ENCODE measurements at regions not wholly inside any gene's neighbourhood (a gene's known extent, or its start where the extent isn't known, plus 50 kb on each side); places are given as distances from the start of the nearest gene placed in this dataset.

DNA sequence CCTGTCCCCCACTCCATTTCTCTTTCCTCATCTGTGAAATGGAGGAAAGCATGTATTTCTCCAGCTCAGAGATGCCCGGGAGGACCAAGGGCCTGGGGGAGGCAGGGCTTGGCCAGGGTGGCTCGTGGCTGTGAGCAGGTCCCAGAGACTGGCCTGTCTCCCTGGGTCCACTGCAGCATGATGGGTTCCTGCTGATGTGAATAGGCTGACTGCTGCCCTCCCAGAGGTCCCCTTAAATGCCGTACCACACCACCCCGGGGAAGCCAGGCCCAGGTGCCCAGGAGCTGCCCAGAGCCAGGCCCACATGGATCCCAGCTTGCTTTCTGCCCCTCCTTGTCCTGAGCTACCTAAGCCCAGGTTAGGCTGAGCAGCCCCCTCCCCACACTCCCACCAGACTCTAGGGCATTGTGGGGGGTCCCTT lies 158.2 kb upstream of the C14orf180 start:
- no peaks in the 10 kb centered on the region; the same call in none of the 2 replicates for H3K27me3 ChIP-seq (replicated peaks; ENCODE audit: control insufficient read depth, insufficient read depth, low read length)
- CTCF ChIA-PET, result no interaction called here
- no peaks in the 10 kb centered on the region for H3K9me3 Mint-ChIP-seq (ENCODE audit: unreplicated experiment)

DNA sequence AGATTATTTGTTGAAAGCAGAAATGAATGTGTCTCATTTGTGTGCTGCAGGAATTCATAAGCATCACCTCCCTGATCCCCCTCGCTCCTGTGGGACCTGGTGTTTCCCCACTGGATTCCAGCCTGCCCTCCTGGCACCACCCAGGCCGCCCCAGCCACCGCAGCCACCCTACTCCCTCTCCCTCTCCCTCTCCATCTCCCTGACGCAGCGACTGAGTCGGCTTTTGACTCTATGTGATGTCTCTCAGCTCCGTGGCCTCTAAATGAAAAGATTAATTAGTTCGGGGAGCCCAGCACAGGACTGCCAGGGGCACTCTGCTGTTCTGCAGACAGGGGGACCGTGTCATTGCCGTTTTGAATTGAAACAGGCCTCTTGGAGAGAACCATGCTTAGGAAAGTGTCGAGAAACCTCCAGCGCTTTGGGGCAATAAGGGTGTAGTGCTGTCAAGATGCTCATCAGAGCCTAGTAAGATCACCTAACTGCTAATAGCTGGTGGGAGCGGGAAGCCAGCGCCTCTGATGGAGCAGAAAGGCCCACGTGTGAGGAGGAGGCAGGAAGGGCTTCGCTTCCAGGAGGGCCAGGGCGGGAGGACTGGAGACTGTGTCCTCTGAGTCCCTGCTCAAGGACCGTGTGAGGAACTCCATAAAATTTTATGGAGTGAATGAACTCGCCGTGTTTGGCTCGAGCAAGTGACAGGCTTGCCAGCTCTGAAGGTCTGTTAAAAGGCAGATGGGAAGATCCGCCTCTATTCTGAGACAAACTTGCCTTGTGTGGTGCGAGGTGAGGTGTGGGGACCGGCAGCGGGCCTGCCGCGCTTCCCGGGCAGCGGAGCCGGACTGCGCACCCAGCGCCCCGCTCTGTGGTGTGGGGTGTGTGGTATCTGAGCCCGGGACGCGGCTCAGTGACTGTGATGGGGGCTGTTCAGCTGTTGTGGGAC lies 157.4 kb upstream of the C14orf180 start:
- Histone ChIP-seq H3K4me1 (no peaks in the 10 kb centered on the region), H3K9me3 (no peaks in the 10 kb centered on the region), H3K36me3 (ENCODE audit: control insufficient read depth, insufficient read depth, low read length) (no peaks in the 10 kb centered on the region), H3K27me3 (replicated peaks; ENCODE audit: control insufficient read depth, insufficient read depth, low read length) (no peaks in the 10 kb centered on the region; the same call in none of the 2 replicates), H3K4me3 (ENCODE audit: low read depth, low read length) (no peak overlapping the region)
- TF ChIP-seq, protein P1, sequence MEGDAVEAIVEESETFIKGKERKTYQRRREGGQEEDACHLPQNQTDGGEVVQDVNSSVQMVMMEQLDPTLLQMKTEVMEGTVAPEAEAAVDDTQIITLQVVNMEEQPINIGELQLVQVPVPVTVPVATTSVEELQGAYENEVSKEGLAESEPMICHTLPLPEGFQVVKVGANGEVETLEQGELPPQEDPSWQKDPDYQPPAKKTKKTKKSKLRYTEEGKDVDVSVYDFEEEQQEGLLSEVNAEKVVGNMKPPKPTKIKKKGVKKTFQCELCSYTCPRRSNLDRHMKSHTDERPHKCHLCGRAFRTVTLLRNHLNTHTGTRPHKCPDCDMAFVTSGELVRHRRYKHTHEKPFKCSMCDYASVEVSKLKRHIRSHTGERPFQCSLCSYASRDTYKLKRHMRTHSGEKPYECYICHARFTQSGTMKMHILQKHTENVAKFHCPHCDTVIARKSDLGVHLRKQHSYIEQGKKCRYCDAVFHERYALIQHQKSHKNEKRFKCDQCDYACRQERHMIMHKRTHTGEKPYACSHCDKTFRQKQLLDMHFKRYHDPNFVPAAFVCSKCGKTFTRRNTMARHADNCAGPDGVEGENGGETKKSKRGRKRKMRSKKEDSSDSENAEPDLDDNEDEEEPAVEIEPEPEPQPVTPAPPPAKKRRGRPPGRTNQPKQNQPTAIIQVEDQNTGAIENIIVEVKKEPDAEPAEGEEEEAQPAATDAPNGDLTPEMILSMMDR (IDR thresholded peaks at IDR 0.05; ENCODE audit: insufficient read depth in 1 of 2, low read depth in 1 of 2, low read length in 1 of 2, severe bottlenecking in 1 of 2, unreplicated experiment in 1 of 2), result no peak
- Mint-ChIP-seq H3K9me3 (ENCODE audit: unreplicated experiment) (no peaks in the 10 kb centered on the region), H3K27ac (ENCODE audit: unreplicated experiment) (no peak overlapping the region), H3K4me1 (ENCODE audit: low read depth, unreplicated experiment) (no peaks in the 10 kb centered on the region), H3K36me3 (ENCODE audit: insufficient read depth, unreplicated experiment) (no peaks in the 10 kb centered on the region), H3K27me3 (ENCODE audit: insufficient read depth, unreplicated experiment) (peaks cover 15% of the 10 kb centered on the region), H3K4me3 (ENCODE audit: unreplicated experiment) (no peak overlapping the region)
- intact Hi-C loops (cut with micrococcal nuclease; ENCODE audit: unreplicated experiment), result no loop called here
- ChIA-PET POLR2A (no interaction called here), CTCF (no interaction called here)
- DNase-seq, result no peak
- BruUV-seq (replicated peaks), result no TSS peak

More for the DNA sequence above, 158.2 kb upstream of the C14orf180 start:
- Histone ChIP-seq H3K36me3 (ENCODE audit: control insufficient read depth, insufficient read depth, low read length) (no peaks in the 10 kb centered on the region), H3K4me1 (no peaks in the 10 kb centered on the region), H3K4me3 (ENCODE audit: low read depth, low read length) (no peak overlapping the region), H3K9me3 (no peaks in the 10 kb centered on the region)
- TF ChIP-seq, protein P1 (IDR thresholded peaks at IDR 0.05; ENCODE audit: insufficient read depth in 1 of 2, low read depth in 1 of 2, low read length in 1 of 2, severe bottlenecking in 1 of 2, unreplicated experiment in 1 of 2), result no peak
- no TSS peak for BruUV-seq (replicated peaks)
- POLR2A ChIA-PET, result no interaction called here
- Mint-ChIP-seq H3K27ac (ENCODE audit: unreplicated experiment) (no peak overlapping the region), H3K4me3 (ENCODE audit: unreplicated experiment) (no peak overlapping the region), H3K4me1 (ENCODE audit: low read depth, unreplicated experiment) (no peaks in the 10 kb centered on the region), H3K36me3 (ENCODE audit: insufficient read depth, unreplicated experiment) (no peaks in the 10 kb centered on the region), H3K27me3 (ENCODE audit: insufficient read depth, unreplicated experiment) (peaks cover 15% of the 10 kb centered on the region)
- intact Hi-C loops (cut with micrococcal nuclease; ENCODE audit: unreplicated experiment), result no loop called here
- no peak for DNase-seq

DNA sequence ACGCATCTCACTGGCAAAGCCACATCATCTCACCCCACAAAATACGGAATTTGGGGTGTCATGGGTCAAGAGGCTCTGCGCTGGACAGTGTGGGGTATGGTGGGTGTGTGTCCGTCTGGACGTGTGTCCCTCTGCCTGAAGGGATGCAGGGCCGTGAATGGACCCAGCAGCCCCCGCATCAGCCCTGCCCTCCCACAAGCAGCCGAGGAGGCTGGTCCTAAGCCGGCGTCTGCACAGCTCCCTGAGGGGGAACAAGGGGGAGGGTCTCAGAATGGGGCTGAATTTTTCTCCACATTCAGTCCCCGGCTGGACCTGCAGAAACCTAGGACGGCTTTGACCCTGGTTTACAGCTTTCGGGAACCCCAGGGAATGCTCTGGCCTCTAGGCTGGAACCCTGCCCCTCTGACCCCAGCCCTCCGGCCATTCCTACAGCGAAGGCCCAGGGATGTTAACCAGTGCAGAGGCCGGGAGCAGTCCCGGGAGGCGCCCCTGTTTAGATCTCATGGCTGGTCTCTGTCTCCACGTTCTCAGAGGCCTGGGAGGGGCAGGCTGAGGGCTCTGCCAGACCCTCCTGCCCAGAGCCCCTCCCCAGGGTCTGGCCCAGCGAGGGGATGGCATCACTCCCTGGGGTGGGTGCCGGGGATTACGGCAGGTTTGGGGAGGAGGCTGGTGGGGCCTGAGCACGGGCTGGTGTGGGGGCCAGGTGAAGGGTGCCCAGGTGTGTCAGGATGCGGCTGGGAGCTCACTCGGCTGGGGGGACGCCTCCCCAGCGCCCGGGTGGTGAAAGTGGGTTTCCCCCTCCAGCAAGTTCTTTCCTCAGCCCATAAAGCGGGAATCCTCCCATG lies 156.5 kb upstream of the C14orf180 start:
- no TSS peak for BruUV-seq (replicated peaks)
- Histone ChIP-seq H3K4me3 (ENCODE audit: low read depth, low read length) (no peak overlapping the region), H3K27me3 (replicated peaks; ENCODE audit: control insufficient read depth, insufficient read depth, low read length) (no peaks in the 10 kb centered on the region; the same call in none of the 2 replicates), H3K36me3 (ENCODE audit: control insufficient read depth, insufficient read depth, low read length) (no peaks in the 10 kb centered on the region), H3K4me1 (no peaks in the 10 kb centered on the region), H3K9me3 (no peaks in the 10 kb centered on the region)
- intact Hi-C loops (cut with micrococcal nuclease; ENCODE audit: unreplicated experiment), result no loop called here
- CTCF ChIA-PET, result no interaction called here
- H3K9me3 Mint-ChIP-seq (ENCODE audit: unreplicated experiment), result no peaks in the 10 kb centered on the region
- H3K4me1 Mint-ChIP-seq (ENCODE audit: low read depth, unreplicated experiment), result no peaks in the 10 kb centered on the region
- POLR2A ChIA-PET, result no interaction called here
- H3K36me3 Mint-ChIP-seq (ENCODE audit: insufficient read depth, unreplicated experiment), result no peaks in the 10 kb centered on the region
- H3K27ac Mint-ChIP-seq (ENCODE audit: unreplicated experiment), result no peak overlapping the region
- no peak for DNase-seq
- no peak overlapping the region for H3K4me3 Mint-ChIP-seq (ENCODE audit: unreplicated experiment)
- H3K27me3 Mint-ChIP-seq (ENCODE audit: insufficient read depth, unreplicated experiment), result peaks cover 15% of the 10 kb centered on the region
- TF ChIP-seq, protein P1 (IDR thresholded peaks at IDR 0.05; ENCODE audit: insufficient read depth in 1 of 2, low read depth in 1 of 2, low read length in 1 of 2, severe bottlenecking in 1 of 2, unreplicated experiment in 1 of 2), result no peak
